H1 (cell line): ENCODE measurements at regions not wholly inside any gene's neighbourhood (a gene's known extent, or its start where the extent isn't known, plus 50 kb on each side); places are given as distances from the start of the nearest gene placed in this dataset.

Experiments
- CHD2 ChIP-seq: IDR thresholded peaks from 2 replicates; pipeline ENCODE4 v1.6.1; 2012; ENCODE audit warnings: low read length, improper control_type of control experiment
- RAD21 ChIP-seq, 2 experiments: IDR thresholded peaks in 1 of 2; conservative IDR thresholded peaks in 1 of 2; 2 replicates each; pipeline ENCODE4 v1.6.1; 2011; ENCODE audit warnings: low read depth in 2 of 2, low read length in 2 of 2, improper control_type of control experiment in 1 of 2, inconsistent platforms in 1 of 2, mild to moderate bottlenecking in 1 of 2, moderate library complexity in 1 of 2

GRCh38 chr2:129441610-129442009 is 537.9 kb upstream of the RAB6C start (continued):
- TF ChIP-seq RAD21 (IDR thresholded peaks at IDR 0.05 in 1 of 2, conservative IDR thresholded peaks at IDR 0.05 in 1 of 2; ENCODE audit: low read depth in 2 of 2, low read length in 2 of 2) = no peak
- TF ChIP-seq CHD2 = no peak
